PC-9 (cell line): ENCODE measurements at regions not wholly inside any gene's neighbourhood (a gene's known extent, or its start where the extent isn't known, plus 50 kb on each side); places are given as distances from the start of the nearest gene placed in this dataset.

Experiments
- BruUV-seq: library from RNA; stranded (reverse); fragments of 400-500 nt; replicated peaks from 2 replicates; lab custom pipeline; 2021; lab: Mats Ljungman, UMichigan
- CTCF ChIA-PET: fragments of 300-600 bp; sonication (Branson Sonifier 250); formaldehyde crosslinking; loops from one replicate; lab custom pipeline; 2022; ENCODE audit warnings: antibody characterized with exemption; lab: Charles Lee
- POLR2A ChIA-PET: fragments of 300-600 bp; sonication (Branson Sonifier 250); formaldehyde crosslinking; loops from one replicate; lab custom pipeline; 2022; ENCODE audit warnings: antibody characterized with exemption; ENCODE audit not compliant: unreplicated experiment; lab: Charles Lee
- DNase-seq, 2 experiments: peaks; one replicate each; pipeline versions ENCODE4 v3.0.0 to v3.0.0-alpha.2; 2015 to 2022; ENCODE audit warnings: mixed read lengths in 1 of 2
- H2AFZ ChIP-seq: fragments of 200-600 bp; sonication (generic); 2 replicates; pipeline ENCODE4 v1.8.1; 2017; ENCODE audit warnings: antibody characterized with exemption
- H3F3A ChIP-seq: fragments of 200-600 bp; sonication (generic); 2 replicates; pipeline ENCODE4 v1.8.1; 2017; ENCODE audit warnings: antibody characterized with exemption, mild to moderate bottlenecking, low read depth; ENCODE audit not compliant: insufficient read depth
- H3K27ac ChIP-seq: fragments of 200-600 bp; sonication (generic); 2 replicates; pipeline ENCODE4 v1.6.1; 2016; ENCODE audit warnings: mixed run types
- H3K27me3 ChIP-seq: fragments of 200-600 bp; sonication (generic); 2 replicates; pipeline ENCODE4 v1.6.1; 2016; ENCODE audit warnings: low read depth, mixed run types; ENCODE audit not compliant: insufficient read depth
- H3K36me3 ChIP-seq: fragments of 200-600 bp; sonication (generic); 2 replicates; pipeline ENCODE4 v1.6.1; 2016; ENCODE audit warnings: low read depth, mixed run types
- H3K4me1 ChIP-seq: fragments of 200-600 bp; sonication (generic); replicated peaks from 2 replicates; pipeline ENCODE4 v1.6.1; 2016; ENCODE audit warnings: mixed run types; ENCODE audit not compliant: insufficient read depth
- H3K4me2 ChIP-seq: fragments of 200-600 bp; sonication (generic); 2 replicates; pipeline ENCODE4 v1.6.1; 2017; ENCODE audit warnings: mixed run types
- H3K4me3 ChIP-seq: fragments of 200-600 bp; sonication (generic); 2 replicates; pipeline ENCODE4 v1.6.1; 2016; ENCODE audit warnings: mixed run types
- H3K79me2 ChIP-seq: fragments of 200-600 bp; sonication (generic); 2 replicates; pipeline ENCODE4 v1.6.1; 2017; ENCODE audit warnings: low read depth, mixed run types
- H3K9me2 ChIP-seq: fragments of 200-600 bp; sonication (generic); 2 replicates; pipeline ENCODE4 v1.8.1; 2017; ENCODE audit warnings: mild to moderate bottlenecking; ENCODE audit not compliant: insufficient read depth
- H3K9me3 ChIP-seq: fragments of 200-600 bp; sonication (generic); 2 replicates; pipeline ENCODE4 v1.8.1; 2016; ENCODE audit warnings: low read depth; ENCODE audit not compliant: insufficient read depth
- H4K20me1 ChIP-seq: fragments of 200-600 bp; sonication (generic); 2 replicates; pipeline ENCODE4 v1.8.1; 2017; ENCODE audit not compliant: insufficient read depth
- EZH2 ChIP-seq: fragments of 200-600 bp; sonication (generic); IDR thresholded peaks from 2 replicates; pipeline ENCODE4 v1.8.0; 2017; ENCODE audit warnings: antibody characterized with exemption, low read depth
- intact Hi-C: fragments of 100-400 bp; cut with micrococcal nuclease; formaldehyde crosslinking; loops from one replicate; pipeline ENCODE4 v1.10.0; 2022; ENCODE audit not compliant: unreplicated experiment
- TF ChIP-seq, protein P1 (sequence below): fragments of 200-600 bp; sonication (generic); conservative IDR thresholded peaks from 2 replicates; pipeline ENCODE4 v1.6.1; 2017; ENCODE audit warnings: mixed run types, antibody characterized with exemption, mild to moderate bottlenecking, moderate library complexity

DNA sequence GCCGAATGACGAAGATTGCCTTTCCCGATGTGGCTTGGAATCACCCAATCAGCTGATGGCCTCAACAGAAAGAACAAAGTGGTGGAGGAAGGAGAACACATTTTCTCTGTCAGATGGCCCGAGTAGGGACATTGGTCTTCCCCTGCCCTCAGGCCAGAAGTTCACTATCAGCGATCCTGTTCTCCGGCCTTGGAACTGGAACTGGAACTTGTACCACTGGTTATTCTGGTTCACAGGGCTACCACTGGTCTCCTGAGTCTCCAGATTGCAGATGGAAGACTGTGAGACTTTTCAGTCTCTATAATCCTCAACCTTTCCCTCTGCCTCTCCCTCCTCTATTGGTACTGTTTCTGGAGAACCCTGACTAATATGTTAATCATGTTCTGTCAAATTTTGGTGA is 180.4 kb downstream of the ANKRD30B start:
- Histone ChIP-seq H3K4me1 (peaks cover 14% of the 10 kb centered on the region; the same call in 1 of the 2 replicates), H3K27me3 (no peaks in the 10 kb centered on the region), H3K4me2 (peak overlapping the region; percentile 44), H3K9me3 (no peaks in the 10 kb centered on the region), H3F3A (no peaks in the 10 kb centered on the region; the same call in 1 of the 2 replicates), H3K4me3 (0 out of 2 replicates have a peak overlapping the region, but pooled peaks have one; percentile 18), H3K36me3 (no peaks in the 10 kb centered on the region), H4K20me1 (no peaks in the 10 kb centered on the region), H3K79me2 (no peaks in the 10 kb centered on the region), H2AFZ (no peak overlapping the region), H3K9me2 (no peaks in the 10 kb centered on the region), H3K27ac (no peak overlapping the region)
- peak; percentile 68 to 75 for DNase-seq
- TF ChIP-seq, protein P1, sequence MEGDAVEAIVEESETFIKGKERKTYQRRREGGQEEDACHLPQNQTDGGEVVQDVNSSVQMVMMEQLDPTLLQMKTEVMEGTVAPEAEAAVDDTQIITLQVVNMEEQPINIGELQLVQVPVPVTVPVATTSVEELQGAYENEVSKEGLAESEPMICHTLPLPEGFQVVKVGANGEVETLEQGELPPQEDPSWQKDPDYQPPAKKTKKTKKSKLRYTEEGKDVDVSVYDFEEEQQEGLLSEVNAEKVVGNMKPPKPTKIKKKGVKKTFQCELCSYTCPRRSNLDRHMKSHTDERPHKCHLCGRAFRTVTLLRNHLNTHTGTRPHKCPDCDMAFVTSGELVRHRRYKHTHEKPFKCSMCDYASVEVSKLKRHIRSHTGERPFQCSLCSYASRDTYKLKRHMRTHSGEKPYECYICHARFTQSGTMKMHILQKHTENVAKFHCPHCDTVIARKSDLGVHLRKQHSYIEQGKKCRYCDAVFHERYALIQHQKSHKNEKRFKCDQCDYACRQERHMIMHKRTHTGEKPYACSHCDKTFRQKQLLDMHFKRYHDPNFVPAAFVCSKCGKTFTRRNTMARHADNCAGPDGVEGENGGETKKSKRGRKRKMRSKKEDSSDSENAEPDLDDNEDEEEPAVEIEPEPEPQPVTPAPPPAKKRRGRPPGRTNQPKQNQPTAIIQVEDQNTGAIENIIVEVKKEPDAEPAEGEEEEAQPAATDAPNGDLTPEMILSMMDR = no peak
- TF ChIP-seq EZH2 = no peak
- intact Hi-C loops = loop anchor here (10.0 kb wide), 1 partner anchor 46 kb away; no protein-coding TSS in a partner anchor
- ChIA-PET CTCF (no interaction called here), POLR2A (no interaction called here)
- no TSS peak for BruUV-seq

DNA sequence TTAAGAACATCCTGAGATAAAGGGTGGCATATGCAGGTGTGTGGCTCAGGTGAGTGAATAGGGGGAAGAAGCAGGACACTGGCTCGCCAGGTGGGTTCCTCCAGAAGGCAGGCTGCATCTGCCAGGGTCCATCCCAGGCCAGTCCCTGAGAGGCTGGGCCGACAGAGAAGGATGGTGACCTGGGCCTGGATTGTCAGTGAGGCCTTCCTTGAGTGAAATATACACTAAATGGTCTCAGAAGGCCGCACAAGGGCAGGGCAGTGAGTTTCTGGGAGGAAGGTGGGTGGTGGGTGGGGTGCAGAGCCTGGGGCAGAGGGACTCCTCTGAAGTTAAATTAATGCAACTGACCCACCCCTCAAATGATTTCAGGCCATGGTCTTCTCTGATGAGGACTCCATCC is 182.1 kb downstream of the ANKRD30B start:
- no peaks in the 10 kb centered on the region; the same call in 1 of the 2 replicates for H3F3A ChIP-seq
- no peaks in the 10 kb centered on the region for H4K20me1 ChIP-seq
- peaks cover 14% of the 10 kb centered on the region; the same call in 1 of the 2 replicates for H3K4me1 ChIP-seq
- no peak overlapping the region for H3K27ac ChIP-seq
- BruUV-seq = no TSS peak
- ChIA-PET POLR2A (no interaction called here), CTCF (no interaction called here)
- H3K36me3 ChIP-seq = no peaks in the 10 kb centered on the region
- H3K27me3 ChIP-seq = no peaks in the 10 kb centered on the region
- H3K79me2 ChIP-seq = no peaks in the 10 kb centered on the region
- H3K4me3 ChIP-seq = no peak overlapping the region
- intact Hi-C loops = no loop called here
- no peak for DNase-seq
- TF ChIP-seq, protein P1 = no peak
- TF ChIP-seq EZH2 = no peak
- no peak overlapping the region for H3K4me2 ChIP-seq
- no peaks in the 10 kb centered on the region for H3K9me3 ChIP-seq
- no peaks in the 10 kb centered on the region for H3K9me2 ChIP-seq
- no peak overlapping the region for H2AFZ ChIP-seq

DNA sequence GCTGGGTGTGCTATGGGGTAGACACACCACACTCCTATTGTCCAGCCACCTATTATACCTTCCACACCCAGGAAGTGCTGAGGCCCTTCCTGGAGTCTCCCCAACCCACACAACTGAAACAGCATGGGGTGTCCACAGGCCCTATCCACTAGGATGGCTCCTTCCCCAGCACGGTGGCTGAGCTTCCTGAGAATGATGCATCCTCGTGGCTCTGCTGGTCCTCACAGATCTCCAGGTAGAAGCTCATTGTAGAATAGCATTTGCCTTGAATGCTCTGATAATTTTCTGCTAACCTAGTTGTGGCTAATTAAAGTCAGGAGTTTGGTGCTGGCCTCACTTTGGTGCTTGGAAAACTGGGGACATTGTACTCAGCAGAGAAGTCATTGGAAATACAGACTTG is 182.6 kb downstream of the ANKRD30B start:
- no peak overlapping the region for H3K4me3 ChIP-seq
- intact Hi-C loops = no loop called here
- ChIA-PET CTCF (no interaction called here), POLR2A (no interaction called here)
- no peaks in the 10 kb centered on the region for H3K27me3 ChIP-seq
- no peak for DNase-seq
- H3K79me2 ChIP-seq = no peaks in the 10 kb centered on the region
- no peaks in the 10 kb centered on the region for H3K9me2 ChIP-seq
- TF ChIP-seq, protein P1 = no peak
- no peak for TF ChIP-seq EZH2
- BruUV-seq = no TSS peak
- H3F3A ChIP-seq = no peaks in the 10 kb centered on the region; the same call in 1 of the 2 replicates
- H4K20me1 ChIP-seq = no peaks in the 10 kb centered on the region
- no peak overlapping the region for H2AFZ ChIP-seq
- peaks cover 14% of the 10 kb centered on the region; the same call in 1 of the 2 replicates for H3K4me1 ChIP-seq
- no peak overlapping the region for H3K27ac ChIP-seq
- no peaks in the 10 kb centered on the region for H3K36me3 ChIP-seq
- no peaks in the 10 kb centered on the region for H3K9me3 ChIP-seq
- H3K4me2 ChIP-seq = no peak overlapping the region
